Naive B cell (primary cell): ENCODE measurements at regions not wholly inside any gene's neighbourhood (a gene's known extent, or its start where the extent isn't known, plus 50 kb on each side); places are given as distances from the start of the nearest gene placed in this dataset.
"Not testable (repeated sequence)": the region's sequence is repeated elsewhere in the genome, so short reads cannot be mapped to it uniquely, and the experiment has no call there.

Experiments used
- ATAC-seq, 2 donors: fragments of 150-1000 bp; cut with Tn5 transposase; 2 replicates each; pipeline ENCODE4 v1.10.0; 2021; ENCODE audit warnings: low read depth in 2 of 2, mild to moderate bottlenecking in 2 of 2, moderate library complexity in 2 of 2
- DNase-seq: peaks from one replicate; pipeline ENCODE4 v3.0.0; 2022
- H3K27ac Mint-ChIP-seq, 6 donors: one replicate each; pipeline ENCODE4 v1.8.0; 2020 to 2022; ENCODE audit warnings: mild to moderate bottlenecking in 6 of 6, mixed read lengths in 6 of 6, moderate library complexity in 5 of 6, inconsistent platforms in 2 of 6
- H3K27me3 Mint-ChIP-seq, 3 donors: one replicate each; pipeline ENCODE4 v1.8.0; 2021 to 2022; ENCODE audit warnings: mixed read lengths in 3 of 3, mild to moderate bottlenecking in 1 of 3
- H3K36me3 Mint-ChIP-seq, 2 donors: one replicate each; pipeline ENCODE4 v1.8.0; 2020 to 2022; ENCODE audit warnings: mixed read lengths in 2 of 2, inconsistent platforms in 1 of 2, mild to moderate bottlenecking in 1 of 2
- H3K4me1 Mint-ChIP-seq, 3 donors: one replicate each; pipeline ENCODE4 v1.8.0; 2020 to 2022; ENCODE audit warnings: mixed read lengths in 3 of 3, inconsistent platforms in 1 of 3, mild to moderate bottlenecking in 1 of 3, moderate library complexity in 1 of 3
- H3K4me3 Mint-ChIP-seq, 8 donors: one replicate each; pipeline ENCODE4 v1.8.0; 2020 to 2022; ENCODE audit warnings: mild to moderate bottlenecking in 8 of 8, mixed read lengths in 8 of 8, moderate library complexity in 8 of 8, inconsistent platforms in 2 of 8
- H3K9me3 Mint-ChIP-seq, 7 donors: one replicate each; pipeline ENCODE4 v1.8.0; 2020 to 2022; ENCODE audit warnings: mixed read lengths in 7 of 7, mild to moderate bottlenecking in 5 of 7, inconsistent platforms in 2 of 7, moderate library complexity in 1 of 7

- no peak overlapping the region for H3K4me3 Mint-ChIP-seq
- no peaks in the 10 kb centered on the region for H3K4me1 Mint-ChIP-seq
- no peak for DNase-seq
- peaks cover 0 to 7% (median 0%) of the 10 kb centered on the region in 7 donors for H3K9me3 Mint-ChIP-seq
- H3K36me3 Mint-ChIP-seq: no peaks in the 10 kb centered on the region
- no peak for ATAC-seq
- no peaks in the 10 kb centered on the region for H3K27me3 Mint-ChIP-seq
- no peak overlapping the region for H3K27ac Mint-ChIP-seq
Measured at GRCh38 chr14:62468946-62469345, 576.3 kb downstream of the KCNH5 start.

- DNase-seq: no peak
- ATAC-seq: no peak
- Mint-ChIP-seq H3K9me3 (peaks cover 0 to 5% (median 0%) of the 10 kb centered on the region in 7 donors), H3K4me3 (no peak overlapping the region), H3K4me1 (no peaks in the 10 kb centered on the region), H3K27ac (no peak overlapping the region), H3K36me3 (no peaks in the 10 kb centered on the region), H3K27me3 (no peaks in the 10 kb centered on the region)
Measured at GRCh38 chr14:62470935-62471334, 574.3 kb downstream of the KCNH5 start.

GRCh38 chr14:62491146-62491545 lies 554.1 kb downstream of the KCNH5 start:
- Mint-ChIP-seq H3K4me1 (no peaks in the 10 kb centered on the region), H3K27me3 (no peaks in the 10 kb centered on the region), H3K27ac (no peak overlapping the region), H3K4me3 (no peak overlapping the region), H3K36me3 (no peaks in the 10 kb centered on the region), H3K9me3 (peaks cover 4 to 19% (median 7%) of the 10 kb centered on the region in 7 donors)
- ATAC-seq: no peak
- no peak for DNase-seq

- H3K27ac Mint-ChIP-seq: no peak overlapping the region
- H3K4me1 Mint-ChIP-seq: no peaks in the 10 kb centered on the region
- H3K36me3 Mint-ChIP-seq: no peaks in the 10 kb centered on the region
- H3K27me3 Mint-ChIP-seq: no peaks in the 10 kb centered on the region
- ATAC-seq (no peak), DNase-seq (no peak)
- H3K9me3 Mint-ChIP-seq: peaks cover 10 to 55% (median 22%) of the 10 kb centered on the region in 7 donors
- H3K4me3 Mint-ChIP-seq: no peak overlapping the region
Measured at GRCh38 chr14:62497708-62498107, 547.5 kb downstream of the KCNH5 start.

- H3K27me3 Mint-ChIP-seq: no peaks in the 10 kb centered on the region
- H3K4me3 Mint-ChIP-seq: no peak overlapping the region
- no peak for ATAC-seq
- H3K9me3 Mint-ChIP-seq: peaks cover 4 to 50% (median 12%) of the 10 kb centered on the region in 7 donors
- H3K36me3 Mint-ChIP-seq: no peaks in the 10 kb centered on the region
- H3K27ac Mint-ChIP-seq: no peak overlapping the region
- no peaks in the 10 kb centered on the region for H3K4me1 Mint-ChIP-seq
- no peak for DNase-seq
Measured at GRCh38 chr14:62501021-62501750, 544.1 kb downstream of the KCNH5 start.

GRCh38 chr14:62505045-62505444 lies 540.2 kb downstream of the KCNH5 start:
- no peak for DNase-seq
- Mint-ChIP-seq H3K36me3 (no peaks in the 10 kb centered on the region), H3K27me3 (no peaks in the 10 kb centered on the region), H3K9me3 (peaks cover 0 to 23% (median 3%) of the 10 kb centered on the region in 7 donors), H3K4me1 (no peaks in the 10 kb centered on the region), H3K27ac (no peak overlapping the region), H3K4me3 (no peak overlapping the region)
- ATAC-seq: no peak

GRCh38 chr14:62521309-62521708 lies 523.9 kb downstream of the KCNH5 start:
- not testable (repeated sequence) for H3K36me3 Mint-ChIP-seq, H3K27ac Mint-ChIP-seq, H3K4me1 Mint-ChIP-seq, H3K4me3 Mint-ChIP-seq, DNase-seq, ATAC-seq, H3K27me3 Mint-ChIP-seq
- H3K9me3 Mint-ChIP-seq: peaks cover 15 to 34% (median 31%) of the 10 kb centered on the region in 7 donors

GRCh38 chr14:62528296-62528695 lies 517.0 kb downstream of the KCNH5 start:
- H3K4me3 Mint-ChIP-seq: no peak overlapping the region
- no peaks in the 10 kb centered on the region for H3K27me3 Mint-ChIP-seq
- H3K9me3 Mint-ChIP-seq: peaks cover 0 to 6% (median 5%) of the 10 kb centered on the region in 7 donors

GRCh38 chr14:62532181-62532580 lies 513.1 kb downstream of the KCNH5 start:
- Mint-ChIP-seq H3K27ac (no peak overlapping the region), H3K9me3 (peaks cover 0 to 4% (median 0%) of the 10 kb centered on the region in 7 donors), H3K27me3 (no peaks in the 10 kb centered on the region), H3K4me1 (no peaks in the 10 kb centered on the region), H3K4me3 (no peak overlapping the region), H3K36me3 (no peaks in the 10 kb centered on the region)
- no peak for ATAC-seq
- DNase-seq: no peak

More at GRCh38 chr14:62528296-62528695, 517.0 kb downstream of the KCNH5 start:
- DNase-seq (no peak), ATAC-seq (no peak)
- Mint-ChIP-seq H3K36me3 (no peaks in the 10 kb centered on the region), H3K27ac (no peak overlapping the region), H3K4me1 (no peaks in the 10 kb centered on the region)

- DNase-seq (no peak), ATAC-seq (no peak)
- peaks cover 6 to 26% (median 18%) of the 10 kb centered on the region in 7 donors for H3K9me3 Mint-ChIP-seq
- no peaks in the 10 kb centered on the region for H3K4me1 Mint-ChIP-seq
- no peak overlapping the region for H3K27ac Mint-ChIP-seq
- peak overlapping the region in 1 of 8 donors; percentile 61 for H3K4me3 Mint-ChIP-seq
- H3K27me3 Mint-ChIP-seq: no peaks in the 10 kb centered on the region
- H3K36me3 Mint-ChIP-seq: no peaks in the 10 kb centered on the region
Measured at GRCh38 chr14:62546862-62547474, 498.3 kb downstream of the KCNH5 start.

GRCh38 chr14:62557416-62557815 lies 487.8 kb downstream of the KCNH5 start:
- H3K4me3 Mint-ChIP-seq: no peak overlapping the region
- peaks cover 0 to 14% (median 6%) of the 10 kb centered on the region in 7 donors for H3K9me3 Mint-ChIP-seq
- no peak for ATAC-seq
- H3K27me3 Mint-ChIP-seq: no peaks in the 10 kb centered on the region
- no peak for DNase-seq
- H3K4me1 Mint-ChIP-seq: no peaks in the 10 kb centered on the region
- H3K27ac Mint-ChIP-seq: no peak overlapping the region
- no peaks in the 10 kb centered on the region for H3K36me3 Mint-ChIP-seq

- H3K4me3 Mint-ChIP-seq: no peak overlapping the region
- no peak for DNase-seq
Measured at GRCh38 chr14:62558451-62558850, 486.8 kb downstream of the KCNH5 start.

GRCh38 chr14:62585247-62585646 lies 460.0 kb downstream of the KCNH5 start:
- no peaks in the 10 kb centered on the region for H3K27me3 Mint-ChIP-seq
- no peak overlapping the region for H3K27ac Mint-ChIP-seq
- ATAC-seq (no peak), DNase-seq (no peak)
- H3K4me1 Mint-ChIP-seq: no peaks in the 10 kb centered on the region
- no peaks in the 10 kb centered on the region for H3K36me3 Mint-ChIP-seq
- peaks cover 0 to 9% (median 1%) of the 10 kb centered on the region in 7 donors for H3K9me3 Mint-ChIP-seq
- no peak overlapping the region for H3K4me3 Mint-ChIP-seq

More at GRCh38 chr14:62558451-62558850, 486.8 kb downstream of the KCNH5 start:
- Mint-ChIP-seq H3K27me3 (no peaks in the 10 kb centered on the region), H3K9me3 (peaks cover 0 to 13% (median 5%) of the 10 kb centered on the region in 7 donors), H3K4me1 (no peaks in the 10 kb centered on the region), H3K36me3 (no peaks in the 10 kb centered on the region), H3K27ac (no peak overlapping the region)
- ATAC-seq: no peak

GRCh38 chr14:62592877-62593276 lies 452.4 kb downstream of the KCNH5 start:
- peaks cover 0 to 12% (median 5%) of the 10 kb centered on the region in 7 donors for H3K9me3 Mint-ChIP-seq
- H3K27me3 Mint-ChIP-seq: no peaks in the 10 kb centered on the region
- H3K4me1 Mint-ChIP-seq: no peaks in the 10 kb centered on the region
- no peak for ATAC-seq
- no peak overlapping the region for H3K27ac Mint-ChIP-seq
- no peaks in the 10 kb centered on the region for H3K36me3 Mint-ChIP-seq
- no peak overlapping the region for H3K4me3 Mint-ChIP-seq
- DNase-seq: no peak
